ENCODE measurements at regions not wholly inside any gene's neighbourhood (a gene's known extent, or its start where the extent isn't known, plus 50 kb on each side); places are given as distances from the start of the nearest gene placed in this dataset.
"Not testable (repeated sequence)": the region's sequence is repeated elsewhere in the genome, so short reads cannot be mapped to it uniquely, and the experiment has no call there.

- no peak for TF ChIP-seq CTCF (IDR thresholded peaks at IDR 0.05; ENCODE audit: extremely low read depth, insufficient read depth, missing control alignments)
- in situ Hi-C loops (cut with MboI; ENCODE audit: low pct_unique_long_range_greater_than_20kb, low sequenced_read_pairs, unreplicated experiment): no loop called here
Observed at GRCh38 chr1:101175886-101176285, 60.9 kb upstream of the S1PR1 start.

GRCh38 chr1:101175466-101175865, 61.4 kb upstream of the S1PR1 start:
- TF ChIP-seq CTCF (IDR thresholded peaks at IDR 0.05; ENCODE audit: extremely low read depth, insufficient read depth, missing control alignments): no peak
- in situ Hi-C loops (cut with MboI; ENCODE audit: low pct_unique_long_range_greater_than_20kb, low sequenced_read_pairs, unreplicated experiment): no loop called here
- DNase-seq (ENCODE audit: low spot score): no peak

More at GRCh38 chr1:101175886-101176285, 60.9 kb upstream of the S1PR1 start:
- DNase-seq (ENCODE audit: low spot score): no peak

- in situ Hi-C loops (cut with MboI; ENCODE audit: low pct_unique_long_range_greater_than_20kb, low sequenced_read_pairs, unreplicated experiment): no loop called here
- no peak for TF ChIP-seq CTCF (IDR thresholded peaks at IDR 0.05; ENCODE audit: extremely low read depth, insufficient read depth, missing control alignments)
- no peak for DNase-seq (ENCODE audit: low spot score)
Observed at GRCh38 chr1:101174722-101175121, 62.1 kb upstream of the S1PR1 start.

- in situ Hi-C loops (cut with MboI; ENCODE audit: low pct_unique_long_range_greater_than_20kb, low sequenced_read_pairs, unreplicated experiment); DNase-seq (ENCODE audit: low spot score): not testable (repeated sequence)
Observed at GRCh38 chr1:101174298-101174697, 62.5 kb upstream of the S1PR1 start.

- in situ Hi-C loops (cut with MboI; ENCODE audit: low pct_unique_long_range_greater_than_20kb, low sequenced_read_pairs, unreplicated experiment): no loop called here
- DNase-seq (ENCODE audit: low spot score): no peak
- no peak for TF ChIP-seq CTCF (IDR thresholded peaks at IDR 0.05; ENCODE audit: extremely low read depth, insufficient read depth, missing control alignments)
Observed at GRCh38 chr1:101170506-101171050, 66.2 kb upstream of the S1PR1 start.

GRCh38 chr1:101167891-101168290, 68.9 kb upstream of the S1PR1 start:
- no peak for TF ChIP-seq CTCF (IDR thresholded peaks at IDR 0.05; ENCODE audit: extremely low read depth, insufficient read depth, missing control alignments)
- DNase-seq (ENCODE audit: low spot score): no peak
- in situ Hi-C loops (cut with MboI; ENCODE audit: low pct_unique_long_range_greater_than_20kb, low sequenced_read_pairs, unreplicated experiment): no loop called here

- in situ Hi-C loops (cut with MboI; ENCODE audit: low pct_unique_long_range_greater_than_20kb, low sequenced_read_pairs, unreplicated experiment): no loop called here
- no peak for TF ChIP-seq CTCF (IDR thresholded peaks at IDR 0.05; ENCODE audit: extremely low read depth, insufficient read depth, missing control alignments)
- no peak for DNase-seq (ENCODE audit: low spot score)
Observed at GRCh38 chr1:101166583-101167120, 70.2 kb upstream of the S1PR1 start.

All from GM13977 (cell line).